HG03442 (cell line): ENCODE measurements at regions not wholly inside any gene's neighbourhood (a gene's known extent, or its start where the extent isn't known, plus 50 kb on each side); places are given as distances from the start of the nearest gene placed in this dataset.

Experiments used
- ATAC-seq: cut with Tn5 transposase; IDR thresholded peaks from one replicate; pipeline ENCODE4 v1.9.1; 2021; ENCODE audit warnings: mild to moderate bottlenecking, moderate library complexity; ENCODE audit not compliant: unreplicated experiment

GRCh38 chr21:27646056-27646455 lies 679.2 kb upstream of the ADAMTS5 start:
- no peak for ATAC-seq

GRCh38 chr21:27645285-27645684 lies 678.4 kb upstream of the ADAMTS5 start:
- ATAC-seq = no peak

- no peak for ATAC-seq
Measured at GRCh38 chr21:27643326-27643725, 676.4 kb upstream of the ADAMTS5 start.

DNA sequence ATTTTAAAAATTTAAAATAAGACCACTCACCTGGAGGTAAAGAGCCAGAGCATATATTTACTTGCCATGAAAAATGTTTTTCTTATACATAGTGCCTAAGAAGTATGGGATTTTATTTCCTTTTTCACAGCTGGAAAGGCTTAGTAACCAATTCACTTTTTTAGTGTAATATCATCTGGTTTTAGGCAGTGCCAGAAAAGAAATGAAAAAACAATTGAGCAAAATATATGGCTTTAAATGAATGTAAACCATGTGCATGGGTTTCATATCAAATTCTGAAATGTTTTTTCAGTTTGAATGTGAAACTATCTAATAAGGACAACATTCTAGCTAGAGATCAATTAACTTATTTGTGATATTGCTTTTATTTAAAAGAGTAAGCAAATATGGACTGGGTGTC lies 672.4 kb upstream of the ADAMTS5 start:
- ATAC-seq = no peak

GRCh38 chr21:27636656-27637055 lies 669.8 kb upstream of the ADAMTS5 start:
- ATAC-seq = no peak

DNA sequence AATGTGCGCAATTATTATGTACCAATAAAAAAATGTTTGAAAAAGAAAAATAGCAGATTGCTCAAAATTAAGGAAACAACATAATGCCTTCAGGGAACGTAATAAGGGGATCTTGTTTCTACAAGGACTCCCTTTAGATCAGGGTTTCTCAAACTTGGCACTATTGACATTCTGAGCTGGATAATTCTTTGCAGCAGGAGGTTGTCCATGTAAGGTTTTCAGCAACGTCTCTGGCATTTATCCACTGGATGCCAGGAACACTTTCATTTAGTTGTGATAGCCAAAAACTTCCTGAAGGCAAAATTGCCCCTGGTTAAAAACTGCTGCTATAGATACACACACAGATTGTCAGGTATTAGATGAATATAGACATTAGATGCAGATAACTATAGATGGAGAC lies 666.7 kb upstream of the ADAMTS5 start:
- ATAC-seq = no peak

- no peak for ATAC-seq
Measured at GRCh38 chr21:27631471-27631870, 664.6 kb upstream of the ADAMTS5 start.

GRCh38 chr21:27622631-27623030 lies 655.7 kb upstream of the ADAMTS5 start:
- no peak for ATAC-seq

DNA sequence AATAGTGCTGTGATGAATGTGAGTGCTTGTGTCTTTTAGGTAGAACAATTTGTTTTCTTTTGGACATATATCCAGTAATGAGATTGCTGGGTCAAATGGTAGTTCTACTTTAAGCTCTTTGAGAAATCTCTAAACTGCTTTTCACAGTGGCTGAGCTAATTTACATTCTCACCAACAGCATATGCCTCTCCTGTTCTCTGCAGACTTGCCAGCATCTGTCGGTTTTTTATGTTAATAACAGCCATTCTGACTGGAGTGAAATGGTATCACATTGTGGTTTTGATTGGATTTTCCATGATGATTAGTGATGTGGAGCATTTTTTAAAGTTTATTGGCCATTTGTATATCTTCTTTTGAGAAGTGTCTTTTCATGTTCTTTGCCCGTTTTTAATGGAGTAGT lies 647.3 kb upstream of the ADAMTS5 start:
- ATAC-seq = no peak

- ATAC-seq = no peak
Measured at GRCh38 chr21:27606422-27606821, 639.5 kb upstream of the ADAMTS5 start.

DNA sequence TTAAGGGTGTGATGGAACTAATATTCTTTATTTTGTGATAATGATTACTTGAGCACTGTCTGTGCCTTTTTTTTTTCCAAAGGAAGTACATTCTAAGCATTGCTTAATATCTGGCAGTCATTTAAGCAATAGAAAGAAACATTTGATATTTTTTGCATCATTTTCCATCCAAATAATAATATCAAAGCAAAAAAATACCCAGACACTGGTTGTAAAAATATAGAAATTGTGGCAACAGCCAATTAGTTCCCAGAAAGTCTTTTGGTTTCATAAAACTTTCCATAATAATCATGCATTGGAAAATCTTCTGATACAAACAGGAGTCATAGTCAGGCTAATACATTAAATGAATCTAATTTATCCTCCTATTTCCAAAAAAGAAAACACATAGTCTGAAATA lies 629.3 kb upstream of the ADAMTS5 start:
- ATAC-seq = no peak

- ATAC-seq = no peak
Measured at GRCh38 chr21:27595716-27596115, 628.8 kb upstream of the ADAMTS5 start.

DNA sequence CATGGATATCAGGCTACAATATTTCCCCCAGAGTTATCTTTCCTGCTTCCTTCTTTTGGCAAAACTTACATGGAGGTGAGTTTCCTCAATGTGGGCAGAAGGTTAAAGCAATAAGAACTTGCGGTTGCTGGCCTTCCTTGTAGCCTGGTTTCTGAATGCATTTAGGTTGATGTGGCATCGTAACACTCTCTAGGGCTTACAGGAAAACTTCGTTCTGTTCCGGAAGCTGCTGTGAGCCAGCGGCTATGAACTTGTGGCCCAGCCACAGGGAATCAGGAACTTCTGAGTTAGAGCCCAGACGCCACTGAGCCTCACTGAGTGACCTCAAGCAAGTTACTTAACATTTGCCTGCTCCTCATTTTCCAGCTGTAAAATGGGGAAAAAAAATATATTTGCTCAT lies 623.4 kb upstream of the ADAMTS5 start:
- no peak for ATAC-seq

GRCh38 chr21:27589781-27590180 lies 622.9 kb upstream of the ADAMTS5 start:
- ATAC-seq = no peak

DNA sequence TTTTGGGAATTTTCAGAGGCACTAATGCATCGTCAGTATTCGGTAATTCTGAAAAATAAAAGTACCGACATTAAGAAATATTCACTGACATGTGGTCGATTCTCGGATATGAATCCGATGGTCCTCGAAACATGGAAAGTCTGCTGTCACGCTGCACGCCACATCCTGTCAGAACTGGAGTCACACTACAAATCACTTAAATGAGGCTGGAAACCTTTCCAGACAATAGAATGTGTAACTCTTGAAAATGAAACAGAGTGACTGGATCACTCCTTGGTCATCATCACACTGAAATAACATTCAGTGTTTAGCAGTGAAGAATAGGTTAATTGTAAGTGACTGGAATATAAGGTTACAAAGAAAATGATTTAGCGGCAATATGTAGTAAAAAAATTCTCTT lies 620.1 kb upstream of the ADAMTS5 start:
- no peak for ATAC-seq

DNA sequence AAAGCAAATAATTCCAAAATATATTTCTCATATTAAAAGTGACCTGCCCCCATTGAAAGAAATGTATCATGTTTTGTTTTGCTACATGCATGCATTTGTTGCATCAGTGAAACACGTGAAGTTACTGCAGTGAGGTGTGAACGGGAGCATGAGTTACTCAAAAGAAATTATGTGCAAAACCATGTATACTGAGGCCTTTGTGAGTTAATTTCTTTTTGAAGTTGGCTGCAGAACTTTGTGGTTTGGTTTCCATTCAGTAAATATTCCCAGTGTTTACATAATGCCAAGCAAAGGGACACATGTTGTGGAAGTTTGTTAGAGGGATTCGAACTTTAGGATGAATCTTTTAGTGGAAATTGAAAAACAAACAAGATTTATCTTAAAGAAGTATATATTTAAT lies 619.4 kb upstream of the ADAMTS5 start:
- ATAC-seq = no peak

- ATAC-seq = no peak
Measured at GRCh38 chr21:27584256-27584655, 617.4 kb upstream of the ADAMTS5 start.

DNA sequence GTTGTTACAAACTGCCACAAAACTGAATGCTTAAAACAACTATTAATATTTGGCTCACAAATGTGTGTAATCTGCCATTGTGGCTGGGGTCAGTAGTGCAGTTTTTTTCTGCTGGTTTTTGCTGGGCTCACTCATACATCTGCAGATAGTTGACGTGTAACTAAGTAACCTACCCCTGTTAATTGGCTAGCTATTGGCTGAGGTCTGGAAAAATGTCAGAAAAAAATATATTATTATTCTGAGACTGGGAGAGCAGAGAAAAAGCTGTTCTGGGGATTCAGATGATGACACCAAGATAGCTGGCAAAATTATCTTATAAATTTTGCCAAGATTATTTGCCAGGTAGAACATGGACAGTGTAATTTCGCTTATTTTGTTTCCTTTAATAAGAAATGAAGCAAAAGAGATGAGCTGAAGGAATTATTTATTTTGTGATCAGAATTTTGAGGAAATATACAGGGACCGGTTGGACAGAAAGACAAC lies 616.1 kb upstream of the ADAMTS5 start:
- no peak for ATAC-seq

GRCh38 chr21:27582246-27582947 lies 615.5 kb upstream of the ADAMTS5 start:
- no peak for ATAC-seq

GRCh38 chr21:27581168-27581567 lies 614.3 kb upstream of the ADAMTS5 start:
- ATAC-seq = no peak

DNA sequence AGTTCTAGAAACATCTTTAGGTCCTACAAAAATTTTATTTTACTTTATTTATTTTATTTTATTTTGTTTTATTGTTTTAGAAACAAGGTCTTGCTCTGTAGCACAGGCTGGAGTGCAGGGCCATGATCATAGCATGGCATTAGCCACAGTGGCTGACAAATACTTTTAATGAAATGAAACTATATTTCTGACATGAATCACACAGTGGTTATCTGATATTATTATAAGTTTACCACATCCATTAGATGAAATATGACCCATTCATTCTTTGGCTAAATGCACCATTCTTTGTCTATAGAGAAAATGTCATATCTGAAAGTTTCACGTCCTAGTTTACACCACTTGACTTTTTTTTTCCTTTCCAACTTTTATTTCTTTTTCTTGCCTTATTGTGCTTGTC lies 613.4 kb upstream of the ADAMTS5 start:
- ATAC-seq = no peak

DNA sequence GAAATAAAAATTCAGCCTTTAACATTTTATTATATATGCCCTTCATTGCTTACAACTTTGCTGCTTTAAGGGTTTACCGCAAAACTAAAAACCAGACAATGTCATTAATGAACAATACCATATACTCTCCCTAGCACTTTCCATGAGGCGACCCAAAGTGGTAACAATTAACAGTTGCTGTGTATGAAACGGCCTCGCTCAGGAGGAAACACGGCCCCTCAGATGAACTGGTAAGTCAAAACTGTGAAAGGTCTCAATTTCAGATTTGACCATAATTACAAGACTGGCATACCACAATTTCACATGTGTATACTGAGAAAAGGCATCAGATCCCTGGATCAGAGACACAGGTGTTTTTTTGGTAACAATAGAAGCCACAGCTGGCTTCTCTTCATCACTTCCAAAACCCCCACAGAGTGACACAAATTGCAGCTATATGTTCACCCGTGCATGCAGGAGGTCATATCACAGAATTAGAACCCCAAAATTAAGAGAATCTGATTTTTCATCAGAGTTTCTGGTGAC lies 611.9 kb upstream of the ADAMTS5 start:
- no peak for ATAC-seq

- ATAC-seq = no peak
Measured at GRCh38 chr21:27572696-27573095, 605.8 kb upstream of the ADAMTS5 start.
